Posterior vena cava (tissue), 2 donors: ENCODE measurements at regions not wholly inside any gene's neighbourhood (a gene's known extent, or its start where the extent isn't known, plus 50 kb on each side); places are given as distances from the start of the nearest gene placed in this dataset.
"Not testable (repeated sequence)": the region's sequence is repeated elsewhere in the genome, so short reads cannot be mapped to it uniquely, and the experiment has no call there.

Source experiments
- DNase-seq: peaks from one replicate; pipeline ENCODE4 v3.0.0-alpha.2; 2020; ENCODE audit warnings: low spot score
- intact Hi-C, 2 donors: fragments of 100-400 bp; cut with DNase I; formaldehyde crosslinking; loops; one replicate each; pipeline versions ENCODE4 v1.14.1 to v1.14.2; 2022 to 2023
- donor health status: DM: yes; HTN: yes; CAD: no.
- donor health status: DM: yes; HTN: yes; CAD: no.

GRCh38 chr12:46711756-46712155 lies 114.0 kb downstream of the SLC38A4 start:
- no peak for DNase-seq
- intact Hi-C loops: no loop called here

DNA sequence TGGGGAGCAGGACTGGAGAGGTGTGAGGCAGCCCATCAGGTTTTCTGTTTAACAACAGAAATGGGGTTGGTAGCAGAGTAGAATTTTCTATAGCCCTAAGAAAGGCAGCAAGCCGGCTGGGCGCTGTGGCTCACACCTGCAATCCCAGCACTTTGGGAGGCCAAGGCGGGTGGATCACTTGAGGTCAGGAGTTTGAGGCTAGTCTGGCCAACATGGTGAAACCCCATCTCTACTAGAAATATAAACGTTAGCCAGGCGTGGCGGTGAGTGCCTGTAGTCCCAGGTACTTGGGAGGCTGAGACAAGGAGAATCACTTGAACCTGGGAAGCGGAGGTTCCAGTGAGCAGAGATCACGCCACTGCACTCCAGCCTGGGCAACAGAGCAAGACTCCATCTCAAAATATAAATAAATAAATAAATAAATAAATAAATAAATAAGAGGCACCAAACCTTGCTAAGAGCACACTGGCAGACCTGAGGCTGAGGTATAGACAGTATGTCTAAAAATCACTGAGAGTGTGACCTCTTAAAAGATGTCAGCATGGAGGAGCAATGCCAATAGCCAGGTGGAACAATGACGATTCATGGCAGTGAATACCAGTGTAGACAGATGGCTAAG lies 115.6 kb downstream of the SLC38A4 start:
- intact Hi-C loops: no loop called here
- no peak for DNase-seq

GRCh38 chr12:46702581-46703344 lies 123.0 kb downstream of the SLC38A4 start:
- no peak for DNase-seq

DNA sequence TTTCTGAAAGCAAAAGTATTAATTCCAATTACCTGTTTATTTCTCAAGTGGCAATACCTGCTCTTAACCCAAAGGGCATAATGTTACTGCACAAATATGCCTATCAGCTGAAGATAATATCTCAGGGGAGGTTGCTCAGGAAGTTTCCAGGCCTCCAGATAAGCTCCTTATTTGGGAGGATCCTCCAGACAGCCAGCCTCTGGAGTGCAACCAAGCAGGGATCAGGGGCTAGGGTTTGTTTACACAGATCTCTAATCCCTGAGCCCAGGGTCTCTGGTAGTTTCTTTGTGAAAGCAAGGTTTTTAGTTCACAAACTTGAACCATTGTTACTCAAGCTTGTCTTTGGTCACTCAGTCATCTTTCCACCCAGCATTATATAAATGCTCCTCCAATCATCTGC lies 124.4 kb downstream of the SLC38A4 start:
- intact Hi-C loops: no loop called here
- DNase-seq: no peak

More at GRCh38 chr12:46702581-46703344, 123.0 kb downstream of the SLC38A4 start:
- intact Hi-C loops: no loop called here

DNA sequence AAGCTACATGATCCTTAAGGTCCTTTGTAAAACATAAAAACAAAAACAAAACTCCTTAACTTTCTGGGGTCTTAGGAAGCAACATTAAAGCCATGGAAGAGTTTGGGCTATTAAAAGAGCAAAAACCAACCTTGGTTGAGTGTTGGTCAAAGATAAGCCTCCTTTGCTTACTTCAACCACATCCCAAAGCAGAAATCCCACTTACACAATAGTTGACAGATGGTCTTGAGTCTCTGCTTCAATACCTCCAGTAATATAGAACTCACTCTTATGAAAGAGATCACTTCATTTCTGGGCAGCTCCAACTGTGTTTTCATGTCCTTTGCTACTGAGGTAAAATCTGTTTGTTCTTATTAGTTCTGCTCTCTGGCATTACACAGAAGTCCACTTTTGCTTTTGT lies 125.8 kb downstream of the SLC38A4 start:
- intact Hi-C loops: no loop called here
- DNase-seq: no peak

GRCh38 chr12:46698003-46698402 lies 127.8 kb downstream of the SLC38A4 start:
- intact Hi-C loops: no loop called here
- no peak for DNase-seq

GRCh38 chr12:46693518-46693917 lies 132.3 kb downstream of the SLC38A4 start:
- intact Hi-C loops: loop anchor here in 1 of 2 donors (5.0 kb wide), 2 partner anchors 934 to 1251 kb away; no protein-coding TSS in a partner anchor
- no peak for DNase-seq

- intact Hi-C loops: loop anchor here in 1 of 2 donors (5.0 kb wide), 2 partner anchors 934 to 1251 kb away; no protein-coding TSS in a partner anchor
- no peak for DNase-seq
Observed at GRCh38 chr12:46693034-46693433, 132.8 kb downstream of the SLC38A4 start.

- no peak for DNase-seq
- intact Hi-C loops: loop anchor here in 1 of 2 donors (5.0 kb wide), 2 partner anchors 935 to 1250 kb away; no protein-coding TSS in a partner anchor
Observed at GRCh38 chr12:46692606-46693005, 133.2 kb downstream of the SLC38A4 start.

- intact Hi-C loops: loop anchor here in 1 of 2 donors (10.0 kb wide), 1 partner anchor 238 kb away; no protein-coding TSS in a partner anchor
Observed at GRCh38 chr12:46686267-46686942, 139.4 kb downstream of the SLC38A4 start.

DNA sequence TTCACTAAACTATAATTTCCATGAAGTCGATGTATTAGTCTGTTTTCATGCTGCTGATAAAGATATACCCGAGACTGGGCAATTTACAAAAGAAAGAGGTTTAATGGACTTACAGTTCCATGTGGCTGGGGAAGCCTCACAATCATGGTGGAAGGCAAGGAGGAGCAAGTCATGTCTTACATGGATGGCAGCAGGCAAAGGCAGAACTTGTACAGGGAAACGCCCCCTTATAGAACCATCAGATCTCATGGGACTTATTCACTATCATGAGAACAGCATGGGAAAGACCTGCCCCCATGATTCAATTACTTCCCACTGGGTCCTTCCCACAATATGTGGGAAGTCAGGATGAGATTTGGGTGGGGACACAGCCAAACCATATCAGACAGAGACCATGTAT lies 141.6 kb downstream of the SLC38A4 start:
- intact Hi-C loops: loop anchor here in 1 of 2 donors (10.0 kb wide), 1 partner anchor 241 kb away; no protein-coding TSS in a partner anchor
- DNase-seq: not testable (repeated sequence)

More at GRCh38 chr12:46686267-46686942, 139.4 kb downstream of the SLC38A4 start:
- no peak for DNase-seq

DNA sequence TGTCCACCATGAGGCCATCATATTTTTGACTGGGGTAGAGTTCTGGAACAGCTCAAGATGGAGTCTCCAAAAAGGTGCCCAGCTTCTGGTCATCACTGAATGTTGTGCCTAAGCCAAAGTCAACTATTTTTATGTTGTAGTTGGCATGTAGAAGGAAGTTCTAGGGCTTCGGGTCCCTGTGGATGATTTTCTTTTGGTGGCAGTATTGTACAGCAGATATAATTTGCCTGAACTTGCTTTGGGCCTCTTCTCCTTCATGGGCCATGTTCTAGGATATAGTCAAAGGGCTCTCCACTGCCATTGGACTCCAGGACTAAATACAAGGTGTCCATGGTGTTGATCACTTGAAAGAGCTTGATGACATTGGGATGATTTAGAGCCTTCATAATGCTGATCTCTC lies 143.6 kb downstream of the SLC38A4 start:
- intact Hi-C loops: loop anchor here in 1 of 2 donors (10.0 kb wide), 1 partner anchor 243 kb away; no protein-coding TSS in a partner anchor

GRCh38 chr12:46680506-46680905 lies 145.3 kb downstream of the SLC38A4 start:
- no peak for DNase-seq
- intact Hi-C loops: loop anchor here in 1 of 2 donors (10.0 kb wide), 1 partner anchor 244 kb away; no protein-coding TSS in a partner anchor

More for the DNA sequence above, 143.6 kb downstream of the SLC38A4 start:
- DNase-seq: no peak

GRCh38 chr12:46679754-46680153 lies 146.0 kb downstream of the SLC38A4 start:
- intact Hi-C loops: loop anchor here (5.0 to 10.0 kb wide), 3 partner anchors 245 to 442 kb away; no protein-coding TSS in a partner anchor
- DNase-seq: no peak

DNA sequence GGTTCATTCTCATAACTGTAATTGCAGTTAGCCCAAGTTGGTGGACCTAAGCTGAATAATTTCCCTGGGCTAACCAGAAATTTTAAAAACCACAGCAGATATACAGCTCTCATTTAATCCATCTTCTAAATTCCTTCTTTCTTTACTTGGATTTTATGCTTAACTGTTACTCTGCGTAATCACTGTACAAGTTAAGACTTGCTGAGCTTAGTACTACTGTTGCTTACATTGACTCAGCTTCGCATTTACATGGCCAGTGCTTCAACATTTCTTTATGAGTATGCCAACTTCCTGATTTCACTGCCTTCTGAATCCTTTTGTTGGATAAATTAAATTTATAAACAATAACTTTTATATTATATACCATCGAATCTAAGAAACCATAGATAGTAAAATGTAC lies 147.4 kb downstream of the SLC38A4 start:
- intact Hi-C loops: loop anchor here (5.0 to 10.0 kb wide), 2 partner anchors 256 to 441 kb away; no protein-coding TSS in a partner anchor
- no peak for DNase-seq

DNA sequence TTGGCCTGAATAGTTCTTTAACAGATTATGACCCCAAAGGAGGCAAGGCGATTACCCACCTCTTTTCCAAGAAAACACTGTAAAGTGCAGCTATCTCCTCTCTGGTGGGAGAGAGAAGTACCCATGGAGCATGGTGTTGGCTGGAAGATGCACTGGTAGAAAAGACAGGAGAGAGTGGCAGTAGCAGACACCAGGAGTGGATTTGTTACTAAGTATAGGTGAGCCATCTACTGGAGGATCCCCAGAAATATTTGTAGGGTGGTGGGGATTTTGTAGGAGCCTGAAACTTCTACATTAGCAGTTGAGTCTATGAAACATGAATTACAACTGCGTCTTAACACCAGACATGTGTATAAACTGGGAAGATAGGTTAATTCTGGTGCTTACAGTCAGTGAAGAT lies 148.0 kb downstream of the SLC38A4 start:
- intact Hi-C loops: loop anchor here (5.0 to 10.0 kb wide), 2 partner anchors 257 to 440 kb away; no protein-coding TSS in a partner anchor
- DNase-seq: no peak

GRCh38 chr12:46676797-46677520 lies 148.8 kb downstream of the SLC38A4 start:
- DNase-seq: no peak
- intact Hi-C loops: loop anchor here (5.0 to 10.0 kb wide), 2 partner anchors 258 to 440 kb away; no protein-coding TSS in a partner anchor

DNA sequence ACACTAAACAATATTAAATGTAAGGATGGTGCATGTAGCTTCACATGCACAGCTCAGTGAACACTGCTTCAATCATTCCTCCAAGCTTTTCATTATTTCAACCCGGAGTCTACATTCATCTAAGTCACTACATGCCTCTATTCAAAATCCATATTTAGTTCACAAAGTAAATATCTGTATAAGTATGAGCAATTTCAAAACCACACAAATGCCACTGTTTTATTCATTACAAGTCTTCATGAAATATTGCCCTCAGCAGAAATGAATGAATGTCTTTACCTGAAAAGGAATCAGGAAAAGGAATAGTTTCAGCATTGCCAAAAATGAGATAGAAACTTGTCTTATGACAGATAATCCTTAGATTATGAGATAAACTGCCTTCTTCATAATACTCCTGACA lies 149.4 kb downstream of the SLC38A4 start:
- DNase-seq: no peak
- intact Hi-C loops: loop anchor here (5.0 to 10.0 kb wide), 2 partner anchors 258 to 439 kb away; no protein-coding TSS in a partner anchor

DNA sequence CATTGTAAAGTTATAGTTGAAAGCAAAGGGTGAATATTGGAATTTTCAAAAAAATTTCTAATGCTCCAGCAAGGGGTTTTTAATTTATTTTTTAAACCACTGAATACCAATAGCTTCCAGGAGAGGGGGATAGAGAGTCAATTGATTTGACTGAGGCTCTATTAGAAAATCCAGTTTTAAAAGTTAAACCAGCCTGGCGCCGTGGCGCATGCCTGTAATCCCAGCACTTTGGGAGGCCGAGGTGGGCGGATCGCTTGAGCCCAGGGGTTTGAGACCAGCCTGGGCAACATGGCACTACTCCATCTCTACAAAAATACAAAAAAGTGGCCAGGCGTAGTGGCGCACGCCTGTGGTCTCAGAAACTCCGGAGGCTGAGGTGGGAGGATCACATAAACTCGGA lies 150.1 kb downstream of the SLC38A4 start:
- DNase-seq: no peak
- intact Hi-C loops: loop anchor here (5.0 to 10.0 kb wide), 2 partner anchors 259 to 438 kb away; no protein-coding TSS in a partner anchor
